ENCODE measurements at regions not wholly inside any gene's neighbourhood (a gene's known extent, or its start where the extent isn't known, plus 50 kb on each side); places are given as distances from the start of the nearest gene placed in this dataset.

DNA sequence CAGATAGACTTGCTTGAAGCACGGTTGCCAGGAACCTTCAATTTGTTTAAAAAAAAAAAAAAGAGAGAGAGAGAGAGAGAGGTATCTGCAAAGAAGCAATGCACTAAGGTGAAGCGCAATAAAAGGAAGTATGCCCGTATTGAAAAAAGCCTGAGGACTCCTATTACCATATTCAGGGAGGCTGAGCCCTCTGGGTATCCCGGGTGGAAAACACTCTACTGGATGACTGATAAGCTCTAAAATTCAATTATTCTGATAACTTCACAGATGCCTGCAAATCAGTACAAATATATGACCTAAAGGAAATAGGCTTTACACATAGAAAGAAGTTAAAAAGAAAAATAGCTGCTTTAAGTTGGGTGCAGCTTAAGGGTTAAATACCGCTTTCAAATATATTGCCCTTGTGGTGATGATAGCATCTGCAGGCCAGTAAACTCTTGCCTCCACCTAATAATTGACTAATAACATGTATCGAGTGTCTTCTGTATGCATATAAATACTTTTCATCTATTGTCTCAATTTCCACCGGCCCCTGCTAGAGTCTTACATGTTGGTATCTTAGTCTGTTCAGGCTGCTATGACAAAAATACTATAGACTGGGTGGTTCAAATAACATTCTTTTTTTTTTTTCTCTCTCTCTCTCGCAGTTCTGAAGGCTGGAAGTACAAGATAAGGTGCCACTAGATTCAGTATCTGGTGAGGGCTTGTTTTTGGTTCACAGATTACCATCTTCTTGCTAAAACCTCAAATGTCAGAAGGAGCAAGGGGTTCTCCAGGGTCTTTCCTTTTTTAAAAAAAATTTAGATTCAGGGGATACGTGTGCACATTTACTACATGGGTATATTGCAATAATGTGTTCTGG is 187.4 kb upstream of the JARID2 start:
- no peak for DNase-seq

DNA sequence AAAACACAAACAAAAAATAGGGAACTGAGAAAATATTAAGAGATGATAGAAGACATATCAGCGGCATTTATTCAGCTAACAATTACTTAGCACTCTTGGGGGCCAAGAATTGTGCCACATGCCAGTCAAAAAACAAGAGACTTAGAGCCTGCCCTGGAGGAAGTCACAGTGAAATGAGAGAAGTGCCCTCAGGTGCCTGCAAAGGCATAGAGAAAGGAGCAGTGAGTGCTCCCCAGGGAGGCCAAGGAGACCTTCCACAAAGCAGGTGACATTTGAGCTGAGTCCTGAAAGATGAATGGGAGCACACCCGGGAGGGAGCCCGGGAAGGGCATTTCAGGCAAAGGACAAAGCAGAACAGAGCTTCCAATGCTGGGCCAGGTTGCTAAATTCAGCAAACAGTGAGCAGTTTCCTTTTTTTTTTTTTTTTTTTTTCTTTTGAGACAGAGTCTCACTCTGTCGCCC is 184.7 kb upstream of the JARID2 start:
- no peak for DNase-seq

DNA sequence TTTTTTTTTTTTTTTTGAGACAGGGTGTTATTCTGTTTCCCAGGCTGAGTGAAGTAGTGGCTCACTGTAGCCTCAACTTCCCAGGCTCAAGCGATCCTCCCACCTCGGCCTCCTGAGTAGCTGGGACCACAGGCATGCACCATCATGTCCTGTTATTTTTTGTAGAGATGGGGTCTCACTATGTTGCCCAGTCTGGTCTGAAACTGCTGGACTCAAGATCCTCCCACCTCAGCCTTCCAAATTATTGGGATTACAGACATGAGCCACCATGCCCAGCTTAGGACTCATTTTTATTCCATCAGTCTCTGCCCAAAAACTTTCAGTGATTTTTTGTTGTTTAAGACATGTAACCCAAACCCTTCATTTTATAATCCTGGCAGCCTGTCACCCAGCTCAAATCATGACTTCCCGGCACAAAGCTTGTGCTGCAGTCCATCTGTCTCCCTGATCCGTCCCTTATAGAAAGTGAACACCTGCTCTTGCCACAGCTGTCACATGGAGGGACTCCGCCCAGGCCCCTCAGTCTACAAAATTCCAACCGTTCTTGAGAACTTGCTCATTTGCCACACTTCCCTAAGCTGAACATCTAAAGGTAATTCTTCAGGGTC is 183.9 kb upstream of the JARID2 start:
- DNase-seq: no peak

DNA sequence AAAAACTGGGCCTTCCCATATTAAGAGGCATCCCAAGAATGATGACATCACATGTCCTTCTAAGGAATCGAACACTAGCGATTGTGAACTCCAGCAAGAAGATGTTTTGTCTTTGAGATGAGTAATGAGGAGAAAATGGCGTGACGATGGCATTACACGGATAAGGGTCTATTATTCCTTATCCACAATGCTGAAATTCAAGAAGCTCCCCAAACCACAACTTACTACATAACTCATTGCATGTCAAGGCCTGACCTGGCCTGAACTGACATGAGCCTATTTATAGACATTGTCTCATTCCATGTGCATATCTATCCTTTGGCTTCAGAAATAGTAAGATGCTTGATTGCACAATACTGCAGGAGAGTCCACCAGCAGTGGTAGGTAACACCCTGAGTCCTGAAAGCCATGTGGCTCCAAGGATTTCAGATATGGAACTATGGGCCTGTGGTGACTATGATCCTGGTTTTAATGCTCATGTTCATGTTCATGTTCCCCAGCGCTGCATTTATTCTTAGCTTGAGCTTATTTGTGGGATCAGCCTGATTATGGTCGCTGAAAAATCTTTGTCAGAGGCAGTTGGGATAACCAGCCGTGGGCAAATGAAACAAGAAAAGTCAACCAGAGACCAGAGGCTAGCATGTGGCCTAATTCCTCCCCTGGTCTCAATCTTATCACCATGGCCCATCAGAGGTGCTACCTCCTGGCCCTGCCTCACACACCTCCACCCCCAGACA is 183.2 kb upstream of the JARID2 start:
- DNase-seq: no peak

DNA sequence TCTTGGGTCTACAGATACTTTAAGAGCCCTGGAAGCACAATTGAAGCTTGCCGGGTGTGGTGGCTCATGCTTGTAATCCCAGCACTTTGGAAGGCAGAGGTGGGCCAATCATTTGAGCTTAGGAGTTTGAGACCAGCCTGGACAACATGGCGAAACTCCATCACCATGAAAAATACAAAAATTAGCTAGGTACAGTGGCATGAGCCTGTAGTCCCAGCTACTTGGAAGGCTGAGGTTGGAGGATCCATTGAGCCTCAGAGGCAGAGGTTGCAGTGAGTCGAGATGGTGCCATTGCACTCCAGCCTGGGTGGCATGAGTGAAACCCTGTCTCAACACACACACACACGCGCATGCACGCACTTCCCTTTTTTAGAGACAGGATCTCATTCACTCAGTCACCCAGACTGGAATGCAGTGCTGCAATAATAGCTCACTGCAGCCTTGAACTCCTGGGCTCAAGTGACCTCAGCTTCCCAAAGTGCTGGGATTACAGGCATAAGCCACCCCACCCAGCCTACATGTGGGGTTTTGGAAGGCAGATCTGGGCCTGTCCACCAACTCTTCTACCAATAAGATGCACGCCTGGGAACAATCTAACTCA is 182.5 kb upstream of the JARID2 start:
- no peak for DNase-seq

DNA sequence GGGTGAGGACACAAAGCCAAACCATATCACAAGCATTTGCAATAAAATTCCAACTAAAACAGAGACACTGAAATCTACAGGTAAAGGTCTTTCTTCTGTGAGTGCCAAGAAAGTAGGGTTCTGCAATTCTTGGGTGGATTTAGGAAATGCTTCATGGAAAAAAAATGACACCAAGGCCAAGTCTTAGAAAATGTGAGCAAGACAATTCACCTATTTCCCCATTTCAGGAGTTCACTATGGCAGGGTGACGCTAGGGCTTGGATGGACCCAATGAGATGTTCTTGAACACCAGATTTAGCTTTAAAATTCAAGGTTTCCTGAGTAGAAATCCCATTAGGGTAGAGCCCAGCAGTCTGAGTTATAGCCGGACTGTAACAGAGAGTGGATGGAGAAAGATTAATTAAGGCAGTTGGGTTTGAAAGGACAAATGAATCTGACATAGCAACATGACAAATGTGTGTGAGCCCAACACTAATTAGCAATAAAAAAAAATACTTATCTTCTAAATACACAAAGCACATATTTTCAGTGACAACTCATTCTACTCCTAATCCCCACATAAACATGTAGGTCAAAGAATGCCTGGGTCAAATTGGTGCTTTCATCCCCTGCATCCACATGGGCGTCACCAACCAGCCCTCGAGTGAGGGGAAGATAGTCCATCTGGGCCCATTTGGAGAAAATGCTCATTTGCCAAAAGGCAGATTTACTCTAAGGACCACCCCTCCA is 180.4 kb upstream of the JARID2 start:
- DNase-seq: no peak

DNA sequence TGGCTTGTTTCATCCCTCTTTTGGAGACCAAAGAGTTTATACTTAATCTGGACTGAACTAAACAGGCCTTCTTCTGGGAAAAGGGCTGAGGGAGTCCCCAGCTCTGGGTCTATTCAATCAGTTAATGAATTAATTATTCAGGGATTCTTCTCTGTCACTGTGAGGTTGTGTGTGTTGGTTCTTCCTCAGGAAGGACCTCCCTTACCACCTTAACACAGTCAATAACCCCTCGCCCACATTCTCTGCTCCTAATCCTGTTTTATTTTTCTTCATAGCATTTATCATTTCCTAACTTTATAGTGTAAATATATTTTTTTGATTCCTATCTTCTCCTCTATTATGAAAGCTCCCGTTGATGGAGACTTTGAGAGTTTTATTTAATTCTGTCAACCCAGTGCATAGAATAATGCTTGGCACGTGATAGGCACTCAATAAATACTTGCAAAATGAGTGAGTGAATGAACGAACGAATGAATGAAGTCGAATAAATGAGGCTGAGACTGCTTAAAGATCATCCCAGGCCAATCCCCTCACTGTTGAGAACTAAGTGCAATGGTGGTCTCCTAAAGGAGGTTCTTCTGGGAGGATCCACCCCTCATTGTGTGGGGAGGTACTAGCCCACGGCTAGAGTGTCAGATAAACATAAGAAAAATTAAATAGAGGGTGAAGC is 179.6 kb upstream of the JARID2 start:
- no peak for DNase-seq

DNA sequence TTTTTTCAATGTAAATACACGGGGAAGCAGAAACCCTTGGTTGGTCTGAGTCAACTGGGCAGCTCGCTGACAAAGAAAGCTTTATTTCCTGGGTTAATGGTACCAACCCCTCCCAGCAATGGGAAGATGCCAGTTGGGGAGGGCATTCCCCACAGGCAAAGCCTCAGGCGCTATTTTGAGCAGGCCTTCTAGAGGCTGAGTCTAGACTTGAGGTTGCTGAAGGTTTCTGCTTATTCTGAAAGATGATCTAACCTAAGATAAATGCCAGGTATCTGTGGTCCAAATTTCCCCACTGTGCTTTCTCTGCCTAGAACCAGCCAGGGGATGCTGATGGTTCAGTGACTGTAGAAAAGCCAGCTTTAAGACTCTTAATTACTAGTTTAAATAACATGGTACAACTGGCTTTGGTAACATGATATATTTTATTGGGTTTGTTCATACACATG is 172.5 kb upstream of the JARID2 start:
- DNase-seq: no peak

DNA sequence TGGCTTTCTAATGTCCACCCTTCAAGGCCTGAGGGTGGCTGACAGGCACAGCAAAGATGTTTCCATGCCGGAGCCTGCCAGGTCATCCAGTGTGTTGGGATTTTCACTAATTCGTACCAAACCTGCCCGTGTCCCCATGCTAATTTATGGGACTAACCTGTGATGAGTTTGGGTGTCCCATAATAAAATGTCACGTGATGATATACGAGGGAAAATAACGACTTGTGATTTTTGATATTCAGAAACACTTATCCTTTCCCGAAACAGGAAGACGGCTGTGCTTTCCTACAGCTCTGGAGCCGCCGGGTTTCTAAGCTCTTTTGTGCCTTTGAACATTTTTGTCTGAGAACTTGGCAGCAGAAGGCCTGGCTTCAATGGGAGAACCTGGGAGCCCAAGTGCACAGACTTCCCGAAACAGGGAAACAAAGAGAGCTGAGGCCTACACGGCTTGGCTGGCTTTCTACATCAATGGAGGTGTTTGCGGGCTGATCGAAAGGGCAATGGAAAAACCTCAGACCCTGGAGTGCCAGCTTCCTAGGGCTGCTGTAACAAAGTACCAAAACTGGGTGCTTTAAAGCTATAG is 171.9 kb upstream of the JARID2 start:
- DNase-seq: no peak

DNA sequence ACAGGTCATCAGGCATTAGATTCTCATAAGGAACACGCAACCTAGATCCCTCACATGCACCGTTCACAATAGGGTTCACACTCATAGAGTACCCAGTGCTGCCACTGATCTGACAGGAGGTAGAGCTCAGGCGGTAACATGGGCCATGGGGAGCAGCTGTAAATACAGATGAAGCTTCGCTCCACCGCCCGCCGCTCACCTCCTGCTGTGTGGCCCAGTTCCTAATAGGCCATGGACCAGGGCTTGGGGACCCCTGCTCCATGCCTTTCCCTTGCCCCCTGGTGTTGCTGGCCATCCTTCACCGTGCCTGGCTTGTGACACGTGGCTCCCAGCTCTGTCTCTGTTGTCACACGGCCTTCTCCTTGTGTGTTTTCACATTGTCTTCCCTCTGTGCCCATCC is 171.1 kb upstream of the JARID2 start:
- DNase-seq: no peak

DNA sequence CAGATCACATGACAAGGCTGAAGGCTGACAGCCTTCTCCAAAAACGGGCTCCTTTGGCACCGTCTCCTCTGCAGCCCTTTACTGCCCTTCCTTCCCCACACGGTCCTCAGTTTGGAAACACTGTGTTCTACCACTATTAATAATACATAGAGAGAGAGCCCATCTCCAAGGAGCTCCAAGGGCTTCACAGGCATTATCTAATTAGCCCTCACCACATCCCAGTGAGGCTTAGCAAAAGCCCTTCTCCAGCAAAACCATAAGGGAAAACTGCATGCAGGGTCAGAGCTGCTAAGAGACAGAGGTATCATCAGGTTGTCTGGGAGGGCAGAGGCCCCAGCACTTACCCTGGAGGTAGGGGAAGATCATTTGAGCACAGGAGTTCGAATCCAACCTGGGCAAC is 169.3 kb upstream of the JARID2 start:
- DNase-seq: no peak

DNA sequence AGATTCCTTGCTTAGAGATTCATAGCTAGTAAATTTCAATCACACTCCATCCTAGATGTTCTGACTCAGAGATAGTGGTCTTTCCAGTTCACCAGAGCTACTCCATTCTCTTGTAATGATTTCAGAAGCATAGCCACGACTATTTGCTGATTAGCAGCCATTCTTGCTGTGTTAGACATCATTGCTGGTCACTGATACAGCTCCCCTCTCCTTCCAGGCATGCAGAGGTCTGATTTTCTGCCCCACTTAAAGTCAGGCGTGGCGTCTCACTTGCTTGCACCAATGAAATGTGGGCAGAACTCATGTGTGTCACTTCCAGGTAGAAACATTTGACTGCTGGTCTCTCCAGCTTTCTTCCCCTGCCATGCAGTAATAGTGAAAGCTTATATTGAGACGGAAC is 168.9 kb upstream of the JARID2 start:
- DNase-seq: no peak

DNA sequence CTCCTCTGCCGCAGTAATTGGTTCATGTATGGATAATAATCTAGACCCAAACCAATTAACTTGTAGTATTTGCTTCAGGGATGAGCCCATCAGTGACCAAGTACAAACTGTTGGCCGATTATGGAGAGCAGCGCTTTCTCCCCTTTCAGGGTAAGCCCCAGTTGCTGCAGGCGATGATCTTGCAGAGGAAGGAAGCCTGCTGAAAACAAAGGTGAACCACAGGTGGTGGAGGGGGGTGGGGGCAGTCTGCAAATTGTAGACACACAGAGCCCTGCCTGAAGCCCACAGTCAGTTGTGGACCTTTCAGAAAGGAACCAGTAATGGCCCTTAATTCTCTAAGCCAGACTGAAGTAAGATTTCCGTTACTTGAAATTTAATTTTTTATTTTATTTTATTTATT is 167.9 kb upstream of the JARID2 start:
- DNase-seq: peak; percentile 22

DNA sequence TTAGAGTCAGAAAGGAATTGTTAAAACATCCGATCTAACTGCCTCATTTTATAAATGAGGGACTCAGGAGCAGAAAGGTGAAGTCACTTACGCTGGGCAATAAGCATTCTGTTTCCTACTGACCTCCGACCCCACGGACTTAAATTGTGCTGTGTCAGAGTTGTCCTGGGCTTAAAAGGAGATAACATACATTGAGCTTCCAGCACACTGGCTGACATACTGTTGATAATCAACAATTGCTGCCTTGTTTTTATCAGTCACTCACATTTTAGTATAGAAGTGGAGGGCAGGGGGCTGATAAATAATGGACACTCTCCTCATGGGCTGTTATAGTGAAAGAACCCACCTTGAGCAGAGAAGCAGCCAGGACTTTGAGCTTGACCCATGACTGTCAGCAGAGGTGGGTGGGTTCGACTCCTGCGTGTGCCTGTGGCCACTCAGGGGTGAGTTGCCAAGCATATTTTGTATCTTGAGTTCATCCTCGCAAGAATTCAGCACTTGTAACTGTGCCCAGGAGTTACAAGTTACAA is 166.5 kb upstream of the JARID2 start:
- DNase-seq: no peak

DNA sequence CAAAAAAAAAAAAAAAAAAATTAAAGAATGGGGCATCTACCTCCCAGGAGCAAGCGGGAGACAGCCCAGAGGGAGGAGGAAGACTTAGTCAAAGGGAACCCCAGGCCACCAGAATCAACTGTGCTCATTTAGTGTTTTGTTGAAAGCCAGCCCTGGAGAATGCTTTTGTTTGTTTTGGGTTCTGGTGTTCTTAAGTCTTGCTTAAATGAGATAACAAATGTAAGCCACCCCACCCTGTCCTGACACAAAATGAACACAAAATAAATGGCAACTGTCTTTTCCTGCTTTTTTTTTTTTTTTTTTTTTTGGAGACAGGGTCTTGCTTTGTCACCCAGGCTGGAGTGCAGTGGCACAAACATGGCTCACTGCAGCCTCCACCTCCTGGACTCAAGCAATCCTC is 165.0 kb upstream of the JARID2 start:
- no peak for DNase-seq

DNA sequence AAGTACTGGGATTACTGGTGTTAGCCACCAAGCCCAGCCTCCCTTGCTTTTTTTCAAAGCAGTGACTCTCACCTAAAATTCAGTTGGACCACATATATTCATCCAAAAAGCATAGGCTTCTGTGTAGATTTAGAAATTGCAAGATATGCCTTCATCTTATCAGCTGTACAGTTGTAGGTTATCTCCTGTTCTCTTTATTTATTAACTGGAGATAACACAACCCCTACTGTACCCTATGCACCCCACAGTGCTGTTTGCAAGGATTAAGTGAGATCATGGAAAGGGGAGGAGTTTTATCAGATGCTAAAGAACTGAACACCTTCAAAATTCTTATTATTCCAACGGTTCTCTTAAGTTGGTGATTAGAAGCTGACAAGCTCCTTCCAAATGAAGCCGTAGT is 164.4 kb upstream of the JARID2 start:
- no peak for DNase-seq

DNA sequence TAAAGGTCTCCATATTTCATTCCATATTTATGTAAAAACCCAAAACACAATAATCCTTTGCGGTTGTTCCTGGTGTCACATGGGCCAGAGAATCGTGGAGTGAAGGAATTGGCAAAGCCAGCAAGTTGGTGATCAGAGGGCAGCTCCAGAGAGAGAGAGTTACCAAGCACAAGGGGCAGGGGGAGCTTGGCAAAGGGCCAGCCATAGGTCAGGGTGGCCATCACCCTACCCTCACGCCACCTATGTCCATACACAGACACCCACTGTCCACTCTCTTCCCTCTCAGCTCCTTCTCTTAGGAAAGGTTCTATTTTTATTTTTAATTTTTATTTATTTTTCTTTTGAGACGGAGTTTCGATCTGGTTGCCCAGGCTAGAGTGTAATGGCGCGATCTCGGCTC is 163.2 kb upstream of the JARID2 start:
- DNase-seq: no peak

DNA sequence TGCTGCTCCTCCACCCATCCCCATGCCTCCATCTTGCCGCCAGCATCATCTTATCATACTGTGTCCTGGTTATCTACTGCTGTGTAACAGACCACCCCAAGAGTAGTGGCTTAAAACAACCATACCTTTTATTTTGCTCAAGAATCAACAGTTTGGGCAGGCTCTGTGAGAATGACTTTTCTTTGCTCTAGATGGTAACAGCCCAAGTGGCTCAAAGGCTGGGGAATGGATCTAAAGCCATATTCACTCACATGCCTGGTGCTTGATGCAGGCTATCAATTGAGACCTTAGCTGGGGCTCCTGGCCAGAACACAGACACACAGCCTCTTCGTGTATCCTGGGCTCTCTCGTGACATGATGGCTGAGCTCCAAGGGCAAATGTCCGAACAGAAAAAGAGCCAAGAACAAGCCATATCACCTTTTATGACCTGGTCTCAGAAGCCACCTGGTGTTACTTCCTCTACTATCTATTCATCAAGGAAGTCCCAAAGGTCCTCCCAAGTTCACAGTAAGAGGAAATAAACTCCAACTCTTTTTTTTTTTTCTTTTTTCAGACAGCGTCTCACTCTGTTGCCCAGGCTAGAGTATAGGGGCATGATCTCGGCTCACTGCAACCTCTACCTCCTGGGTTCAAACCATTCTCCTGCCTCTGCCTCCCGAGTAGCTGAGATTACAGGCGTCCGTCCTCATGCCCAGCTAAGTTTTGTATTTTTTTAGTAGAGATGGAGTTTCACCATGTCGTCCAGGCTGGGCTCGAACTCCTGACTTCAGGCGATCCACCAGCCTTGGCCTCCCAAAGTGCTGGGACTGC is 159.3 kb upstream of the JARID2 start:
- no peak for DNase-seq

DNA sequence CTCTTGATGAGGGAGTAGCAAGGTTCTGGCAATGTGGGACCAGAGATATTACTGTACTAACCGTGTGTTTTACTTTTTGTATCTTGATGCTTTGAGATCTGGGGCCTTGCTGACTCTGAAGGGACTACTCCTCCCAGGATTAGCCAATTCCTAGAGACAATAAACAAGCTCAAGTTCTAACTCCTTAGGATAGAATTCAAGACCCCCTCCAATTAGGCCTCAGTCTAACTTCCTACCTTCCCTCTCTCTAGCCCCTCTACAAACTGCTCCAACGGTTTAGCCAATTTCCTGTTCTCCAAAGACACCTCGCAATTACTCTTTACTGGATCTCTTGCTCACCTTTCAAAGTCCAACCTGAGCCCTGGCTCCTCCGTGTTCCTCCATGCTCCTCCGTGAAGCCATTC is 158.7 kb upstream of the JARID2 start:
- no peak for DNase-seq

DNA sequence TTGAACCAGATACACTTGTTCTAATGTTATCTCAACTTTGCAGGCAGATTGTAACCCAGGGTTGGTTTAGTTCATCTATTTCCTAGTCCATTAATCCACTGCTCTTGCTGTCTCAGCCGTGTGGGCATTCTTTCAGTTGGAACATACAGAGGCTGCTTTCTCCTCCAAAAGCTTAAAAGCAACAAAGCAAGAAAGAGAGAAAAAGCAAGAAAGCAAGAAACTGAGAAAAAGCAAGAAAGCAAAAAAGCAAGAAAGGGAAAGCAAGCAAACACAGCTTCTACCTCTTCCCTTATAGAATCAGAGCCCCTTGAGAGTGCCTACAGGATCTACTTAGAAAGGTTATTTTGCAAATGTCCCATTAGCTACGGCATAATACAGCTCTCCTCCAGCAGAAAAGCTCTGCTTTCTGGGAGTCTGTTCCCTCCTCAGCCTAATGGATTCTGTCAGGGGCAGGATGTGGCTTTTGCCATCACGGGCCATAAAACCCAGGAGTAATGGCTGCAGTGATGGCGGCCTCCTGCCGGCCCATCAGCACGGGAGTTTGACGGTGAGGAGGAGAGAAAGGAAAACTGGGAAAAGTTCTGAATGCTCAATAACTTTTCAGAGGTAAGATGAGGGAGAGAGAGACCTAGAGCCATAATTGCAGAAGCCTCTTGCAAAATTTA is 156.8 kb upstream of the JARID2 start:
- no peak for DNase-seq
